ENCODE measurements at regions not wholly inside any gene's neighbourhood (a gene's known extent, or its start where the extent isn't known, plus 50 kb on each side); places are given as distances from the start of the nearest gene placed in this dataset.

DNA sequence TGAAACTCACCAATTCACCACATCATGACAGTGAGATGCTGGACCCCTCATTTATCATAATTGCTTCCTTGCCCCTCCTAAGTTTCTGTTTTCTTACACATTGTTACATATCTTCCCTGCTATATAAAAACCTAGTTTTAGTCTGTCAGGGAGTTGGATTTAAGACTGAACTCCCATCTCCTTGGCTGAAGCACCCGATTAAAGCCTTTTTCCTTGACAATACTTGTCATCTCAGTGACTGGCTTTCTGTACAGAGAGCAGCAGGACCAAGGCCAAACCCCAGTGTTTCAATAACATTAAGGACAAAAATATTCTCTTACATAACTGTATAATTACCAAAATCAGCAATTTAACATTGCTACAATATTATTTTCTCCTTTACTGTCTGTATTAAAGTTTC, 928.4 kb downstream of the TMTC2 start:
- TF ChIP-seq, protein P1, sequence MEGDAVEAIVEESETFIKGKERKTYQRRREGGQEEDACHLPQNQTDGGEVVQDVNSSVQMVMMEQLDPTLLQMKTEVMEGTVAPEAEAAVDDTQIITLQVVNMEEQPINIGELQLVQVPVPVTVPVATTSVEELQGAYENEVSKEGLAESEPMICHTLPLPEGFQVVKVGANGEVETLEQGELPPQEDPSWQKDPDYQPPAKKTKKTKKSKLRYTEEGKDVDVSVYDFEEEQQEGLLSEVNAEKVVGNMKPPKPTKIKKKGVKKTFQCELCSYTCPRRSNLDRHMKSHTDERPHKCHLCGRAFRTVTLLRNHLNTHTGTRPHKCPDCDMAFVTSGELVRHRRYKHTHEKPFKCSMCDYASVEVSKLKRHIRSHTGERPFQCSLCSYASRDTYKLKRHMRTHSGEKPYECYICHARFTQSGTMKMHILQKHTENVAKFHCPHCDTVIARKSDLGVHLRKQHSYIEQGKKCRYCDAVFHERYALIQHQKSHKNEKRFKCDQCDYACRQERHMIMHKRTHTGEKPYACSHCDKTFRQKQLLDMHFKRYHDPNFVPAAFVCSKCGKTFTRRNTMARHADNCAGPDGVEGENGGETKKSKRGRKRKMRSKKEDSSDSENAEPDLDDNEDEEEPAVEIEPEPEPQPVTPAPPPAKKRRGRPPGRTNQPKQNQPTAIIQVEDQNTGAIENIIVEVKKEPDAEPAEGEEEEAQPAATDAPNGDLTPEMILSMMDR (IDR thresholded peaks at IDR 0.05; ENCODE audit: partially characterized antibody, unreplicated experiment) = no peak
- no peaks in the 10 kb centered on the region for H3K36me3 Mint-ChIP-seq (ENCODE audit: unreplicated experiment)
- H3K9me3 Mint-ChIP-seq (ENCODE audit: unreplicated experiment) = no peaks in the 10 kb centered on the region
- H3K27me3 Mint-ChIP-seq (ENCODE audit: unreplicated experiment) = no peaks in the 10 kb centered on the region
- no peak overlapping the region for H3K4me3 Mint-ChIP-seq (ENCODE audit: unreplicated experiment)
- DNase-seq = no peak
- no peaks in the 10 kb centered on the region for H3K4me1 Mint-ChIP-seq (ENCODE audit: low read depth, unreplicated experiment)
- no peak overlapping the region for H3K27ac Mint-ChIP-seq (ENCODE audit: unreplicated experiment)

DNA sequence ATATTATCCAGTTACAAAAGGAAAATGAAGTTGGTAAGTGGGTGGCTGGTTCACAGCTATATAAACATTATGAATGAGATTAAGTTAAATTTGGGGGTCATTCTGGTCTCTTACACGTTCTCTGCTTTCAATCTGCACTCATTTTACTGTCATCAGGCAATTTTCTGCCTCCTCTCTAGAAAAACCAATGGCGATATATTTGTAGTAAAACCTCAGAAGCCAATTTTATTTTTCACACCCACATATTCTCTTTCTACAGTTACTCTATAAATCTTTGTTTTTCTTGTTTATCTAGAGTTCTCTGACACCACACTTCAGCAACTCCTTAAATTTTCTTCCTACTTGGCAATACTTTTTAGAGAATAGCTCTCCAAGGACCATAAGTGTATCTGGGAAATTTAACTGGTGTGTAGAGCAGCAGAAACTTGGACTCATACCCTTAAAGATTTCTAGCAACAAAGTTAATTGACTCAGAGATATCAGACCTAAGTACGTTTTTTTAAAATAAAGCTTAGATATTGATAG, 926.9 kb downstream of the TMTC2 start:
- no peaks in the 10 kb centered on the region for H3K9me3 Mint-ChIP-seq (ENCODE audit: unreplicated experiment)
- no peak overlapping the region for H3K4me3 Mint-ChIP-seq (ENCODE audit: unreplicated experiment)

DNA sequence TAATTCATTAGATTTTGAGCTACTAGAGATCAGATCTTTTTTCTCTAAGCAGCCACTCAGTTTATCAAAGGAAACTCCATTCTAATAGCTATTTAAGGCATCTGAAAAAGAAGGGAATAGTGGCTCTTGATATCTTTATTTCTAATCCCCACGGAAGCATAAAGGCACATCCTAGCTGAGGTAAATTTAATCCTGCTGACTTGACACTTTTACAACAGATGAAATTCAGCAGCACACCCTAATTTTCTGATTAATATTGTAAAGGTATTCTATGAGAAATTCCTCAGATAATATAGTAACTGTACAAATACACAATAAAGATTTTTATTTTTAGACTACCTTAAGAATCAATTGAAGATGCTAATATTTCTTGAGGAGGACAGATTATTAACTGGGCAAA, 916.4 kb downstream of the TMTC2 start:
- Mint-ChIP-seq H3K36me3 (ENCODE audit: unreplicated experiment) (peaks cover 18% of the 10 kb centered on the region), H3K4me1 (ENCODE audit: low read depth, unreplicated experiment) (no peaks in the 10 kb centered on the region), H3K27ac (ENCODE audit: unreplicated experiment) (no peak overlapping the region), H3K27me3 (ENCODE audit: unreplicated experiment) (peaks cover 2% of the 10 kb centered on the region), H3K4me3 (ENCODE audit: unreplicated experiment) (no peak overlapping the region), H3K9me3 (ENCODE audit: unreplicated experiment) (peaks cover 9% of the 10 kb centered on the region)
- TF ChIP-seq, protein P1 (IDR thresholded peaks at IDR 0.05; ENCODE audit: partially characterized antibody, unreplicated experiment) = no peak
- no peak for DNase-seq

More for the DNA sequence above, 926.9 kb downstream of the TMTC2 start:
- no peaks in the 10 kb centered on the region for H3K27me3 Mint-ChIP-seq (ENCODE audit: unreplicated experiment)
- no peaks in the 10 kb centered on the region for H3K4me1 Mint-ChIP-seq (ENCODE audit: low read depth, unreplicated experiment)
- DNase-seq = no peak
- H3K27ac Mint-ChIP-seq (ENCODE audit: unreplicated experiment) = no peak overlapping the region
- no peaks in the 10 kb centered on the region for H3K36me3 Mint-ChIP-seq (ENCODE audit: unreplicated experiment)
- TF ChIP-seq, protein P1 (IDR thresholded peaks at IDR 0.05; ENCODE audit: partially characterized antibody, unreplicated experiment) = no peak

DNA sequence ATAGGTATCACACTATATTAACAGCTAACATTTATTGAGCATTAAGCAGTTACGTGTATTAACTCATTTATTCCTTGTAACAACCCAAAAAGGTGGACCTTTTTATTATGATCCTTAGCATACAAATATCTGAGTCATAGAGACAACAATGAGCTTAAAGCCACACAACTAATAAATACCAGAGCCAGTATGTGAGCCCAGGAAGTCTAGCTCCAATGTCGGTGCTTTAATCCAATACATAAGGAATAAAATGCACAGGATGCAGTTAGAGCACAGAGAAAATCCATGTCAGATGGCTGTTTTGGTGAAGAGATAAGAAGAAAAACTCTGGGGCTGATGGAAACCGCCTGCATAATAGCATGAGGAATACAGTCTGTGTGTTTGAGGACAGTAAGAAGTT, 888.6 kb downstream of the TMTC2 start:
- TF ChIP-seq, protein P1 (IDR thresholded peaks at IDR 0.05; ENCODE audit: partially characterized antibody, unreplicated experiment) = no peak
- Mint-ChIP-seq H3K4me3 (ENCODE audit: unreplicated experiment) (no peak overlapping the region), H3K9me3 (ENCODE audit: unreplicated experiment) (no peaks in the 10 kb centered on the region), H3K27ac (ENCODE audit: unreplicated experiment) (no peak overlapping the region), H3K4me1 (ENCODE audit: low read depth, unreplicated experiment) (no peaks in the 10 kb centered on the region), H3K36me3 (ENCODE audit: unreplicated experiment) (peaks cover under 1% of the 10 kb centered on the region), H3K27me3 (ENCODE audit: unreplicated experiment) (peaks cover 3% of the 10 kb centered on the region)
- no peak for DNase-seq

DNA sequence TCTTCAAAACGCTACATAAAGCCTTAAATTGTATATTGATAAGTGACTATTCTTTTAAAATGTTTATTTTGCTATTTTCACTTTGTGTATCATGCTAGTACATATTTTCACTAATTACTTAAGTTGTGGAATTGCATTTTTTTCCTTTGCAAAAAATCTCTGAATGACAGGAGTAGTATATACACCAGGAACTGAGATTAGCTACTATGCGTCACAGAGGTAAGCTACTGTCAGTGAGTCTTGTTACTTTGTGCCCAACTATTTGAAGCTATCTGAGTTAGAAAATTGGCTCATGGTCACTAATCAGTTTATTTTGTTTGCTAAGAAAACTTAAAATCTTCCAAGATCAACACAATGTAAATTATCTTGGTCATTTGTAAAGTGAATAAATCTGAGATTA, 887.4 kb downstream of the TMTC2 start:
- H3K4me1 Mint-ChIP-seq (ENCODE audit: low read depth, unreplicated experiment) = no peaks in the 10 kb centered on the region
- DNase-seq = no peak
- peaks cover 3% of the 10 kb centered on the region for H3K27me3 Mint-ChIP-seq (ENCODE audit: unreplicated experiment)
- H3K27ac Mint-ChIP-seq (ENCODE audit: unreplicated experiment) = no peak overlapping the region
- no peaks in the 10 kb centered on the region for H3K9me3 Mint-ChIP-seq (ENCODE audit: unreplicated experiment)
- TF ChIP-seq, protein P1 (IDR thresholded peaks at IDR 0.05; ENCODE audit: partially characterized antibody, unreplicated experiment) = no peak
- peaks cover 4% of the 10 kb centered on the region for H3K36me3 Mint-ChIP-seq (ENCODE audit: unreplicated experiment)
- no peak overlapping the region for H3K4me3 Mint-ChIP-seq (ENCODE audit: unreplicated experiment)

Measured in glutamatergic neuron (in vitro differentiated cells).